AG09319 (cell line): ENCODE measurements at regions not wholly inside any gene's neighbourhood (a gene's known extent, or its start where the extent isn't known, plus 50 kb on each side); places are given as distances from the start of the nearest gene placed in this dataset.
"Not testable (repeated sequence)": the region's sequence is repeated elsewhere in the genome, so short reads cannot be mapped to it uniquely, and the experiment has no call there.

Source experiments
- DNase-seq: peaks from one replicate; pipeline ENCODE4 v3.0.0-alpha.2; 2010; ENCODE audit warnings: low read depth; ENCODE audit errors: extremely low read depth
- TF ChIP-seq, protein P1 (sequence below): IDR thresholded peaks from 2 replicates; pipeline ENCODE4 v1.5.1; 2011; ENCODE audit warnings: low read depth, mild to moderate bottlenecking, inconsistent platforms, low read length, moderate library complexity

- TF ChIP-seq, protein P1, sequence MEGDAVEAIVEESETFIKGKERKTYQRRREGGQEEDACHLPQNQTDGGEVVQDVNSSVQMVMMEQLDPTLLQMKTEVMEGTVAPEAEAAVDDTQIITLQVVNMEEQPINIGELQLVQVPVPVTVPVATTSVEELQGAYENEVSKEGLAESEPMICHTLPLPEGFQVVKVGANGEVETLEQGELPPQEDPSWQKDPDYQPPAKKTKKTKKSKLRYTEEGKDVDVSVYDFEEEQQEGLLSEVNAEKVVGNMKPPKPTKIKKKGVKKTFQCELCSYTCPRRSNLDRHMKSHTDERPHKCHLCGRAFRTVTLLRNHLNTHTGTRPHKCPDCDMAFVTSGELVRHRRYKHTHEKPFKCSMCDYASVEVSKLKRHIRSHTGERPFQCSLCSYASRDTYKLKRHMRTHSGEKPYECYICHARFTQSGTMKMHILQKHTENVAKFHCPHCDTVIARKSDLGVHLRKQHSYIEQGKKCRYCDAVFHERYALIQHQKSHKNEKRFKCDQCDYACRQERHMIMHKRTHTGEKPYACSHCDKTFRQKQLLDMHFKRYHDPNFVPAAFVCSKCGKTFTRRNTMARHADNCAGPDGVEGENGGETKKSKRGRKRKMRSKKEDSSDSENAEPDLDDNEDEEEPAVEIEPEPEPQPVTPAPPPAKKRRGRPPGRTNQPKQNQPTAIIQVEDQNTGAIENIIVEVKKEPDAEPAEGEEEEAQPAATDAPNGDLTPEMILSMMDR = no peak
- no peak for DNase-seq
Observed at GRCh38 chr1:30226648-30227047, 496.7 kb downstream of the MATN1 start.

DNA sequence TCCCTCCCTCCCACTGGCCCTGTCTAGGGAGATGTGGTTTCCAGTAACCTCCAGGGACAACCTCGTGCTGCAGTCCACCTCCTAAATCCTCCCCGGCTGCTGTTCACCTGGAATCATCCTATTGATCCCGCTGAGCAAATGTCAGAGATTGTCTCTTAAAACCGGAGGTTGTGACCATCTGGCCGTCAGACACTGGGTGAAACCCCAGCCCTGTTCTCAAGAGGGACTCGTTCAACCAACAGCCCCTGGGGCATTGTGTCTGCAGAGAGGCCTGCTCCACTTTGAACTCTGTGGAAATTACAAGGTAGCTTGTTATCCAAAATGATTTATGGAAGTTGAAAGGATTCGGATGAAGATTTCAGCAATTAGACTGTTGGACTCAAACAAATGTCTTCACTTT lies 498.0 kb downstream of the MATN1 start:
- TF ChIP-seq, protein P1 = no peak
- DNase-seq = no peak

DNA sequence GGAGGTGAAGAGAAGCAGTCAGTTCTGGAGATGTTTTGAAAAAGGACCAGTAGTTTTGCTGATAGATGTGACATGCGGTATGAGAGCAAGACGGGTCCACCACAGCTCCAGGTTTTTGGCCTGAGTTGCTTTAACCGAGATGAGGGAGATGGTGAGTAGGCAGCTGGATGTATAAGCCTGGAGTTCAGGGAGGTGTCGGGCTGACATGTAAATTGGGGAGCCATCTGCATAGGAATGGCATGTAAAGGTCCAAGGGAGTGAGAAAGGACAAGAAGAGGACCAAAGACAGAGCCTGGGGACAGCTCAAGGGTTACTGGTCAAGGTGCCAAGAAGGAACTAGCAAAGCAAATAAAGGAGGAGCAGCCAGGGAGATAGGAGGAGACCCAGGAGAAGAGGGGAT lies 503.7 kb downstream of the MATN1 start:
- TF ChIP-seq, protein P1 = no peak
- DNase-seq = no peak

DNA sequence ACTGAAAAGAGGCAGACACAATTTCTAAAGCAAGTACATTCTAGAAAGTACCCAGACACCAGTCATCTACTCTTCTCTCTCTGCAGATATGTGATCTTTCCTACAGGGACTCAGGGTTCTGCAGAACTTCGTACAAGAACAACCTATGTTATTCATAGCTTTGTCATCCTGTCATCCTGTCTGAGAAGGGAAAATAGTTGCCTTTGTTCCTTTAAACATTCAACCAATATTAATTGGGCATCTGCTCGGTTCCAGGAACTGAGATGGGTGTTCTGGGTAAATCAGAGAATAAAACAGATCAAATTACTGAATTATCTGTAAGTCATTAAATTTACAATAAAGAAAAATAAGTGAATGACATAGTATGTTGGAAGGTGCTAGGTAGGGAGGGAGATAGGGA lies 504.9 kb downstream of the MATN1 start:
- TF ChIP-seq, protein P1 = no peak
- no peak for DNase-seq

- no peak for DNase-seq
- TF ChIP-seq, protein P1 = no peak
Observed at GRCh38 chr1:30216602-30217001, 506.8 kb downstream of the MATN1 start.

DNA sequence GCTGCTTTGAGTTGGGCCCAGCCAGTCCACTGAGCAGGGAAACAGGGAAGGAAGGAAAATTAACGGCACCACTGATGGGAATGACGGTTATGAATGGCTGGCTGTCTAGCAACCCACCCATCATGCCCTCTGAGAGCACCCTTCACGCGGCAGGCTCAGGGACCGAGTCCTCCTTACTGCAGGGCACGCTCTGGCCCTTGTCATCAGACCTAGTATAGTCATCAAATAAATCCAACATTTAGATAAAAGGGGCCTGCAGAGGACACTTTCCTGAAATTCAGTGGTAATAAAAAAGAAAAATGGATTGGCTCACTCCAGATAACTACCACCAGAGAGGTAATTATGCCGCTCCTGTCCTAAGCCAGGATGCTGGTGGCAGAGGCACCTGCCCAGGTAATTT lies 509.4 kb downstream of the MATN1 start:
- TF ChIP-seq, protein P1 = no peak
- DNase-seq = no peak

DNA sequence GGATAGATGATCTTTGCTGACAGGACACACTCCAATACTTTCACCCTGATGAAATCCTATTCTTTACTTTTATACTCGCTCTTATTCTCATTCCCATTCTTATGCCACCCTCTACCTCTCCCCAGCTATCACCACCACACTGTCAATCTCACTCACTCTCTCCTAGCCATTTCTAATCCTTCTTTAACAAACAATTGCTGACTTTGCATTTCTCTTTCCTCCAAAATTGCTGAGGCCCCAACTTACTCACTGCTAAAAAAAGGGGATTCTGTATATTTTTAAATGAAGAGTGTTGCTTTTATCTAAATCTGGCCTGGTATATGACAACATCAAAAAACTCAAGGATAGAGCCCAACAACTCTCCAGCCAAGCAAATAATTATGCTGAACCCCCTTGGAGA lies 515.4 kb downstream of the MATN1 start:
- not testable (repeated sequence) for DNase-seq

DNA sequence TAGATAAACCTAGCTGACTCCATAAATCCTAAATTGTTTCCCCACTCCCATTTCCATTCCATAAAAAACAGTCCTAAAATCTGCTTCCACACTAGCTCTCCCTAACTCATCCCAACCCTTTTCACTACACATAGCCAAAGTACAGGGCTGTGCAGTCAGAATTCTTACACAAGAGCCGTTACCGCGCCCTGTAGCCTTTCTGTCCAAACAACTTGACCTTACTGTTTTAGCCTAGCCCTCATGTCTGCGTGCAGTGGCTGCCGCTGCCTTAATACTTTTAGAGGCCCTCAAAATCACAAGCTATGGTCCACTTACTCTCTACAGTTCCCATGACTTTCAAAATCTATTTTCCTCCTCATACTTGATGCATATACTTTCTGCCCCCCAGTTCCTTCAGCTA lies 516.8 kb downstream of the MATN1 start:
- DNase-seq = not testable (repeated sequence)

- not testable (repeated sequence) for DNase-seq
Observed at GRCh38 chr1:30204916-30205315, 518.5 kb downstream of the MATN1 start.
